Neural progenitor cell (in vitro differentiated cells): ENCODE measurements at regions not wholly inside any gene's neighbourhood (a gene's known extent, or its start where the extent isn't known, plus 50 kb on each side); places are given as distances from the start of the nearest gene placed in this dataset.

ENCODE experiments used
- DNase-seq: peaks from one replicate; pipeline ENCODE4 v3.0.0-alpha.2; 2016; ENCODE audit warnings: low spot score
- H2AFZ ChIP-seq: fragments of 200-600 bp; sonication (generic); replicated peaks from 2 replicates; pipeline ENCODE4 v1.6.1; 2016; ENCODE audit warnings: antibody characterized with exemption
- H3F3A ChIP-seq: fragments of 200-600 bp; sonication (generic); 2 replicates; pipeline ENCODE4 v1.6.1; 2016; ENCODE audit warnings: antibody characterized with exemption, low read depth
- H3K27ac ChIP-seq: fragments of 200-600 bp; sonication (generic); 2 replicates; pipeline ENCODE4 v1.5.1; 2016; ENCODE audit warnings: mild to moderate bottlenecking
- H3K27me3 ChIP-seq: fragments of 200-600 bp; sonication (generic); 2 replicates; pipeline ENCODE4 v1.6.1; 2016; ENCODE audit warnings: mild to moderate bottlenecking, moderate library complexity
- H3K36me3 ChIP-seq: fragments of 200-600 bp; sonication (generic); 2 replicates; pipeline ENCODE4 v1.5.1; 2016
- H3K4me1 ChIP-seq: fragments of 200-600 bp; sonication (generic); 2 replicates; pipeline ENCODE4 v1.6.1; 2016; ENCODE audit warnings: mixed run types
- H3K4me2 ChIP-seq: fragments of 200-600 bp; sonication (generic); 2 replicates; pipeline ENCODE4 v1.6.1; 2016
- H3K4me3 ChIP-seq: fragments of 200-600 bp; sonication (generic); 2 replicates; pipeline ENCODE4 v1.5.1; 2016
- H3K79me2 ChIP-seq: fragments of 200-600 bp; sonication (generic); 2 replicates; pipeline ENCODE4 v1.6.1; 2016; ENCODE audit warnings: low read depth
- H3K9ac ChIP-seq: fragments of 200-600 bp; sonication (generic); 2 replicates; pipeline ENCODE4 v1.6.1; 2016
- H3K9me3 ChIP-seq: fragments of 200-600 bp; sonication (generic); 2 replicates; pipeline ENCODE4 v1.5.1; 2016; ENCODE audit warnings: low read depth
- H4K20me1 ChIP-seq: fragments of 200-600 bp; sonication (generic); 2 replicates; pipeline ENCODE4 v1.6.1; 2016; ENCODE audit warnings: low read depth
- H3K27ac Mint-ChIP-seq: 3 replicates; pipeline ENCODE4 v1.8.0; 2021; ENCODE audit warnings: mixed read lengths
- H3K27me3 Mint-ChIP-seq: 2 replicates; pipeline ENCODE4 v1.8.0; 2022; ENCODE audit warnings: low read depth, mild to moderate bottlenecking, inconsistent platforms, moderate library complexity, mixed read lengths; ENCODE audit not compliant: insufficient read depth
- H3K36me3 Mint-ChIP-seq: 3 replicates; pipeline ENCODE4 v1.8.0; 2021; ENCODE audit warnings: mixed read lengths
- H3K4me1 Mint-ChIP-seq: 3 replicates; pipeline ENCODE4 v1.8.0; 2021; ENCODE audit warnings: mixed read lengths
- H3K4me3 Mint-ChIP-seq: 3 replicates; pipeline ENCODE4 v1.8.0; 2021; ENCODE audit warnings: mild to moderate bottlenecking, moderate library complexity, mixed read lengths
- H3K9me3 Mint-ChIP-seq: 3 replicates; pipeline ENCODE4 v1.8.0; 2020; ENCODE audit warnings: mixed read lengths
- EZH2 ChIP-seq: fragments of 200-600 bp; sonication (generic); IDR thresholded peaks from 2 replicates; pipeline ENCODE4 v1.6.1; 2017; ENCODE audit warnings: antibody characterized with exemption, mild to moderate bottlenecking, moderate library complexity
- EZH2phosphoT487 ChIP-seq: fragments of 200-600 bp; sonication (generic); IDR thresholded peaks from 2 replicates; pipeline ENCODE4 v1.6.1; 2017; ENCODE audit warnings: antibody characterized with exemption
- TF ChIP-seq, protein P1 (sequence below): fragments of 200-600 bp; sonication (generic); IDR thresholded peaks from 2 replicates; pipeline ENCODE4 v1.5.1; 2017; ENCODE audit warnings: antibody characterized with exemption, mild to moderate bottlenecking

- no peak overlapping the region for H3K4me3 Mint-ChIP-seq
Observed at GRCh38 chr15:39409876-39410530, 170.9 kb upstream of the THBS1 start.

GRCh38 chr15:39411102-39411989, 169.5 kb upstream of the THBS1 start:
- Histone ChIP-seq H3K9ac (no peak overlapping the region), H4K20me1 (no peaks in the 10 kb centered on the region), H3K9me3 (no peaks in the 10 kb centered on the region), H3K4me2 (no peak overlapping the region), H3K27me3 (no peaks in the 10 kb centered on the region), H3F3A (no peaks in the 10 kb centered on the region), H3K36me3 (no peaks in the 10 kb centered on the region), H3K27ac (no peak overlapping the region), H3K4me1 (no peaks in the 10 kb centered on the region), H2AFZ (no peak overlapping the region), H3K79me2 (no peaks in the 10 kb centered on the region), H3K4me3 (no peak overlapping the region)
- Mint-ChIP-seq H3K4me3 (no peak overlapping the region), H3K36me3 (no peaks in the 10 kb centered on the region), H3K9me3 (peaks cover 3% of the 10 kb centered on the region), H3K27me3 (no peaks in the 10 kb centered on the region), H3K27ac (no peak overlapping the region), H3K4me1 (no peaks in the 10 kb centered on the region)
- TF ChIP-seq EZH2 (no peak), EZH2phosphoT487 (no peak)
- TF ChIP-seq, protein P1, sequence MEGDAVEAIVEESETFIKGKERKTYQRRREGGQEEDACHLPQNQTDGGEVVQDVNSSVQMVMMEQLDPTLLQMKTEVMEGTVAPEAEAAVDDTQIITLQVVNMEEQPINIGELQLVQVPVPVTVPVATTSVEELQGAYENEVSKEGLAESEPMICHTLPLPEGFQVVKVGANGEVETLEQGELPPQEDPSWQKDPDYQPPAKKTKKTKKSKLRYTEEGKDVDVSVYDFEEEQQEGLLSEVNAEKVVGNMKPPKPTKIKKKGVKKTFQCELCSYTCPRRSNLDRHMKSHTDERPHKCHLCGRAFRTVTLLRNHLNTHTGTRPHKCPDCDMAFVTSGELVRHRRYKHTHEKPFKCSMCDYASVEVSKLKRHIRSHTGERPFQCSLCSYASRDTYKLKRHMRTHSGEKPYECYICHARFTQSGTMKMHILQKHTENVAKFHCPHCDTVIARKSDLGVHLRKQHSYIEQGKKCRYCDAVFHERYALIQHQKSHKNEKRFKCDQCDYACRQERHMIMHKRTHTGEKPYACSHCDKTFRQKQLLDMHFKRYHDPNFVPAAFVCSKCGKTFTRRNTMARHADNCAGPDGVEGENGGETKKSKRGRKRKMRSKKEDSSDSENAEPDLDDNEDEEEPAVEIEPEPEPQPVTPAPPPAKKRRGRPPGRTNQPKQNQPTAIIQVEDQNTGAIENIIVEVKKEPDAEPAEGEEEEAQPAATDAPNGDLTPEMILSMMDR, result no peak
- DNase-seq, result no peak

More at GRCh38 chr15:39409876-39410530, 170.9 kb upstream of the THBS1 start:
- TF ChIP-seq EZH2, result no peak
- no peak for TF ChIP-seq EZH2phosphoT487
- TF ChIP-seq, protein P1, result no peak
- H3K9me3 ChIP-seq, result no peaks in the 10 kb centered on the region
- no peak overlapping the region for H2AFZ ChIP-seq
- no peak overlapping the region for H3K4me3 ChIP-seq
- no peaks in the 10 kb centered on the region for H3K79me2 ChIP-seq
- no peaks in the 10 kb centered on the region for H3K36me3 ChIP-seq
- H3K4me2 ChIP-seq, result no peak overlapping the region
- DNase-seq, result no peak
- H3K4me1 Mint-ChIP-seq, result no peaks in the 10 kb centered on the region
- H3K27ac ChIP-seq, result no peak overlapping the region
- peaks cover under 1% of the 10 kb centered on the region for H3K9me3 Mint-ChIP-seq
- H3K4me1 ChIP-seq, result no peaks in the 10 kb centered on the region
- peaks cover 3% of the 10 kb centered on the region for H3K27me3 Mint-ChIP-seq
- no peaks in the 10 kb centered on the region for H3F3A ChIP-seq
- H3K27me3 ChIP-seq, result no peaks in the 10 kb centered on the region
- H3K27ac Mint-ChIP-seq, result no peak overlapping the region
- H3K36me3 Mint-ChIP-seq, result no peaks in the 10 kb centered on the region
- no peak overlapping the region for H3K9ac ChIP-seq
- no peaks in the 10 kb centered on the region for H4K20me1 ChIP-seq

DNA sequence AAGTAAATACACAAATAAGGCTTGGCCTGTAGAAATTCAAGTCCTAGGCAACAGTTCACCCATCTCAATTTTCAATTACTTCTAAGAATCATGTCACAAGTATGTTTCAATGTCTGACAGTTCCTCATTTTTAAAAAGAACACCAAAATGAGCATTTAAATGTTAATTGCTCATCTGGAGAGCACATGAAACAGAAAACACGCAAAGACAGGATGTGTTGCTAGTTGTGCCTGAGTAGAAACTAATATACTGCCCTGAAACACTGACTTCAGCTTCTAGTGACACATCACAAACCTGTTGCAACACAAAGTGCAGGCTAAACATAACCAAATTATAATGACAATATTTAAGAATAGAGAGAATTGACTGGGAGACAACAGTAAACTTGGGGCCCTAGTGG, 167.3 kb upstream of the THBS1 start:
- Histone ChIP-seq H3K27ac (no peak overlapping the region), H3K27me3 (no peaks in the 10 kb centered on the region), H3K4me2 (no peak overlapping the region), H3K36me3 (no peaks in the 10 kb centered on the region), H4K20me1 (no peaks in the 10 kb centered on the region), H3K4me3 (no peak overlapping the region), H3K4me1 (no peaks in the 10 kb centered on the region), H3K9me3 (no peaks in the 10 kb centered on the region), H3K79me2 (no peaks in the 10 kb centered on the region), H3F3A (no peaks in the 10 kb centered on the region), H3K9ac (no peak overlapping the region), H2AFZ (no peak overlapping the region)
- Mint-ChIP-seq H3K9me3 (peaks cover 10% of the 10 kb centered on the region), H3K4me1 (no peaks in the 10 kb centered on the region), H3K27me3 (peaks cover 2% of the 10 kb centered on the region), H3K4me3 (no peak overlapping the region), H3K36me3 (no peaks in the 10 kb centered on the region), H3K27ac (no peak overlapping the region)
- no peak for DNase-seq
- TF ChIP-seq EZH2 (no peak), EZH2phosphoT487 (no peak)
- TF ChIP-seq, protein P1, result no peak
